ENCODE measurements at regions not wholly inside any gene's neighbourhood (a gene's known extent, or its start where the extent isn't known, plus 50 kb on each side); places are given as distances from the start of the nearest gene placed in this dataset.
A peak's percentile ranks its signal among the peaks of the same experiment; 100 is the strongest.

GRCh38 chr18:57210107-57210715, 63.3 kb downstream of the BOD1L2 start:
- no peaks in the 10 kb centered on the region for H3K36me3 ChIP-seq (ENCODE audit: control insufficient read depth, insufficient read depth, low read length)
- no peak overlapping the region for H4K91ac ChIP-seq (ENCODE audit: insufficient read depth, low read depth, low read length)
- no peaks in the 10 kb centered on the region for H3K9me3 ChIP-seq (ENCODE audit: control insufficient read depth, insufficient read depth, low read length)
- in situ Hi-C loops (cut with MboI; ENCODE audit: low sequenced_read_pairs) (no loop called here), intact Hi-C loops (cut with micrococcal nuclease) (loop anchor here (10.0 kb wide), 2 partner anchors 345 to 465 kb away; no protein-coding TSS in a partner anchor), dilution Hi-C loops (cut with HindIII; ENCODE audit: low sequenced_read_pairs, unreplicated experiment) (no loop called here)
- no peak overlapping the region for H3K4ac ChIP-seq (ENCODE audit: low read depth, low read length)
- no peak overlapping the region for H3K18ac ChIP-seq (ENCODE audit: low read depth, low read length)
- H3K56ac ChIP-seq (ENCODE audit: extremely low read depth, insufficient read depth, low read length) = no peak overlapping the region
- BruUV-seq (replicated peaks) = no TSS peak
- ChIA-PET POLR2A (ENCODE audit: unreplicated experiment) (no interaction called here), CTCF (no interaction called here)
- no peak overlapping the region for H2BK120ac ChIP-seq (ENCODE audit: low read depth, low read length)
- no peak overlapping the region for H2BK5ac ChIP-seq (ENCODE audit: low read depth, low read length, poor library complexity, severe bottlenecking)
- H3K9ac ChIP-seq (ENCODE audit: low read depth, low read length) = no peak overlapping the region
- H2AFZ ChIP-seq (replicated peaks; ENCODE audit: low read length, poor library complexity) = peak overlapping the region; percentile 82
- H4K20me1 ChIP-seq (ENCODE audit: insufficient read depth, low read length) = no peaks in the 10 kb centered on the region
- 0% methylated on average over 2 of the region's 11 CpGs; no CpG with 5 or more reads in 1 of the 2 experiments for WGBS, 2 experiments (ENCODE audit: extremely low coverage in 2 of 2, insufficient read length in 1 of 2)
- DNase-seq = peak; percentile 70
- H3K27ac ChIP-seq (ENCODE audit: insufficient read depth, low read length) = no peak overlapping the region
- H2AK9ac ChIP-seq (replicated peaks; ENCODE audit: low read depth, low read length, poor library complexity) = peak overlapping the region; percentile 9
- no peak overlapping the region for H4K8ac ChIP-seq (ENCODE audit: low read depth in 2 of 2, low read length in 2 of 2)
- no peaks in the 10 kb centered on the region for H3K9me1 ChIP-seq (ENCODE audit: insufficient read depth, low read length)
- TF ChIP-seq MXI1 (IDR thresholded peaks at IDR 0.05; ENCODE audit: borderline replicate concordance, low read depth, low read length) = no peak
- TF ChIP-seq FOS (IDR thresholded peaks at IDR 0.05; ENCODE audit: low read depth, low read length) = peak; percentile 60; the same call in 1 of the 2 replicates
- H3K79me1 ChIP-seq (ENCODE audit: low read depth in 1 of 2, low read length in 2 of 2) = no peaks in the 10 kb centered on the region
- no peak overlapping the region for H3K23ac ChIP-seq (ENCODE audit: low read depth, low read length)
- H2BK20ac ChIP-seq (ENCODE audit: low read depth, low read length) = no peak overlapping the region; the same call in 1 of the 2 replicates
- H2BK15ac ChIP-seq (ENCODE audit: low read depth, low read length) = no peak overlapping the region
- no peak overlapping the region for H3K4me3 ChIP-seq (ENCODE audit: insufficient read depth, low read depth, low read length)
- H3K4me1 ChIP-seq (ENCODE audit: control insufficient read depth, insufficient read depth, low read length) = no peaks in the 10 kb centered on the region
- peak; percentile 100 for ATAC-seq (ENCODE audit: low read depth)
- peaks cover 5% of the 10 kb centered on the region for H3K27me3 ChIP-seq (ENCODE audit: control insufficient read depth, insufficient read depth, low read length)
- H3K14ac ChIP-seq (replicated peaks; ENCODE audit: low read depth, low read length) = no peak overlapping the region
- no peak overlapping the region for H4K5ac ChIP-seq (ENCODE audit: low read depth, low read length)
- peak overlapping the region; percentile 14; the same call in 1 of the 2 replicates for H3K4me2 ChIP-seq (ENCODE audit: low read depth, low read length)
- H2AK5ac ChIP-seq (ENCODE audit: low read depth, low read length) = no peak overlapping the region

Data from IMR-90 (cell line).